IPS-NIHi7 (cell line): ENCODE measurements at regions not wholly inside any gene's neighbourhood (a gene's known extent, or its start where the extent isn't known, plus 50 kb on each side); places are given as distances from the start of the nearest gene placed in this dataset.
"Not testable (repeated sequence)": the region's sequence is repeated elsewhere in the genome, so short reads cannot be mapped to it uniquely, and the experiment has no call there.

ENCODE experiments used
- DNase-seq: peaks from one replicate; pipeline ENCODE4 v3.0.0; 2012; ENCODE audit warnings: mixed read lengths; ENCODE audit errors: extremely low spot score

DNA sequence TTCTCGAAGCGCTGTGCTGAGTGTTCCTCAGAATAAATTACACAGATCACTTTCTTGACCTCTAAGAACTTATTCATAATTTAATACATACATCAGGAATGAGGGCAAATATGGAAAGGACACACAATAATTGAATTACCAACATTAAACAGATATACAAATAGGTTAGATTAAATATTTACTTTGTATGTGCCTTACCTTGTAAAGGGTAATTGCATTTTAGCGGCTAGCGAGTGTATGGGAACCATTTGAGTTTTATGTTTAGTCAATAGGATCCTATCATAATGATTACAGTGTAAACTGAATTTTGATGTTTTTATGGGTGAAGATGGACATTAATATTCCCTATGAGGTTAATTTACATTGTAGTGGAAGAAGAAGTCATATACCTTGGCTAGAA is 1187.1 kb upstream of the WWC1 start:
- no peak for DNase-seq

DNA sequence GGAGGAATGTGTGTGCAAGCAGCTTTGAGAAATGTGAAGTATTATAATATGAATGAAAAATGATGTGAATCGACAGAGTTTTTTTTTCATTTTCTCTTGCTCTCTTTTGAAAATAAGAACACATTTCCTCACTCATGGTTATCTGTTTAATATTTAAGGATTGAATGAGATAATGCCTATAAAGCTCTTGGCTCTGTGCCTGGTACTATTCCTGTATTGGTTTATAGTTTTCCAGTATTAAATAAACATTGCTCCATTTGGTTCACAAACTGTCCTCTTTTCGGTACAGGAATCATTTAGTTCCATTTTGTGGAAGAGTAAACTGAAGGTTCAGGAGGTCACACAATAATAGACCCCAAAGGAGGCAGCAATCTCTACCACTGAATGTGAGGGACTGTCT is 1185.5 kb upstream of the WWC1 start:
- no peak for DNase-seq

DNA sequence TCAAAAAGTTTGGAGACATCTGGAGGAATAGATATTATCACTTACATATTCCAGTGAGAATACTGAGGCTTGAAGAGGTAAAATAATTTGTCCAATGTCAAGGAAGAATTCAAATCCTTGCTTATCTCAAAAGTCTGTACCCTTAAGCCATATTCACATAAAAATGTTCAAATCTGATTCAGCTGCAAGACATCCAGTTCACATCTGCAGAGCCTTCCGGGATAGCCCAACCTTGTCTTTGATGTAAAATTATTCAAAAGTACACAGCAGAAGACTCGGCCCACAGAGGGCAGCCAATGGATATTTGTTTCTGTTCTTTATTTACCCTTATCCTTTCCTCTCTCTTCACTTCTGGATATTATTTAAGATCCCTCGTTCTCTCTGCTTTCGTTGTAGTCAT is 1183.8 kb upstream of the WWC1 start:
- DNase-seq, result no peak

DNA sequence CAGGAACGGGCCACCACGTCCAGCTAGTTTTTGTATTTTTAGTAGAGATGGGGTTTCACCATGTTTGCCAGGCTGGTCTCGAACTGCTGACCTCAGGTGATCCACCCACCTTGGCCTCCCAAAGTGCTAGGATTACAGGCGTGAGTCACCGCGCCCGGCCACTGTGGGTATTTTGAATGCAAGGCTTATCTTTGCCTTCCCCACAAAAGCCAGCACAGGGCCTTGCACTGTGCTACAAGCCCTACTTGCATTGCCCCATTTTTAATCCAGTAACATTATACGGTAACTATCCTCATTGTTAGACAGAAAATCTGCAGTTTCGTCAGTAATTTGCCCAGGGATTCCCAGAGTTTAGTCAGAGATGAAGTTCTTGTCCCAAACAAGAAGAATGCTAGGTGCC is 1183.2 kb upstream of the WWC1 start:
- DNase-seq, result not testable (repeated sequence)

DNA sequence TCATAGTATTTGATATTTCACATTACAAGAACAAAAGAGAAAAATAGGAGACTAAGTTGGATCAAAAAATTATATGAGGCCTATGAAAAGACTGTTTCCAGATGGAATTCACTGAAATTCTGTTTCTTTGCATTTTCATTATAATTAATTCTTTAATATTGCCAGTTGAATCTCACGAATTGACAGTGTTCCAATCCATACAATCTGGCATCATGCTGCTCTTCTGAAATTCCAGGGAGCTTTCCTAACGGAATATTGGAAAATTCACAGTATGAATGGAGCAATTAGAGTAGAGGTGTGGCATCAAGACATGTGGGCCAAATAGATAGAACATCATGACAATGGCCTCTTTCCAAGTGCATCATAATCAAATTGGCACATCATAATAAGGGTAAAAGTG is 1178.9 kb upstream of the WWC1 start:
- DNase-seq, result no peak

DNA sequence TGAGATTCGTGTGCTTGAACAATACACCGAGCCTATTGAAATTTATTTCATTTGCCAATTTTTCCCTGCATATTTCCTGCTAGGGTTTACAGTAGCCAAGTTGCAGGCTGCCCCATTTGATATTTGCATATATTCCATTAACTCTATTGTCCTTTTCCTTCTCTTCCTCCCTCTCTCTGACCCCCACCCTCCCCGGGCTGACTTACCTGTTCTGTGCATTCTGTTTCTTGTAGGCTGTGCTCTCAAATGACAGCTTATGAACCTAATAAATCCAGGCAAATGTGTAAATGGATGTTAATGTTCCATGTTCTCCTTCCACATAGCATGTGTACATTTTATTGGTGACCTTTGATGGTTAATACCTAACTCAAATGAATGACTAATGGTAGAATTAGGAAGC is 1169.2 kb upstream of the WWC1 start:
- no peak for DNase-seq

DNA sequence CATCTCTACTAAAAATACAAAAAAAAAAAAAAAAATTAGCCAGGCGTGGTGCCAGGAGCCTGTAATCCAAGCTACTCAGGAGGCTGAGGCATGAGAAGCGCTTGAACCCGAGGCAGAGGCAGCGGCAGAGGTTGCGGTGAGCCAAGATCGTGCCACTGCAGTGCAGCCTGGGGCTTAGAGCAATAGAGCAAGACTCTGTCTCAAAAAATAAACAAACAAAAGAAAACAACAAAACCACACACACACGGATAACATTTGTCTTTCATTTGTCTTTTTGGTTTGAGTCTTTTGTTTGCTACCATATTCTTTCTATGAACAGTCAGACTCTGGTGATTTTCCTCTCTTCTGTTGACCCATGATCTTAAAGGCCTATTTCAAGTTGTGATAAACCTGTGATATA is 1168.3 kb upstream of the WWC1 start:
- no peak for DNase-seq

DNA sequence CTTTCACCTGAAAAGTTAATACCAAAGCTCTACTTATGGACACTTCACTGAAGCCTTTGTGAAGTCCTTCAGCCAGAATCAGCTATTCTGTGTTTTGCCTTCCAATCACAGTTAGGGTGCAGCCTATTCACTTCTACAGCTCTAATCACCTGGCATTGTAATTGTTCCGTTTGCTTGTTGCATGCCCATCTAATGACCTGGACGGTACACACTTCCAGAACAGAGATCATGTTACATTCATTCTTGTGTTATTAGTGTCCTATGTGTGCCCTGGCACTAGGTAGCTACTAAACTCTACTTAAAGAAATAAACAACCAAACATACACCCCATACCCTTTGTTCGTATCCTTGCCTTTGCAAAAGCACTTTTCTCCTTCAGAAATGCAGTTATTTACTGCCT is 1162.9 kb upstream of the WWC1 start:
- no peak for DNase-seq

DNA sequence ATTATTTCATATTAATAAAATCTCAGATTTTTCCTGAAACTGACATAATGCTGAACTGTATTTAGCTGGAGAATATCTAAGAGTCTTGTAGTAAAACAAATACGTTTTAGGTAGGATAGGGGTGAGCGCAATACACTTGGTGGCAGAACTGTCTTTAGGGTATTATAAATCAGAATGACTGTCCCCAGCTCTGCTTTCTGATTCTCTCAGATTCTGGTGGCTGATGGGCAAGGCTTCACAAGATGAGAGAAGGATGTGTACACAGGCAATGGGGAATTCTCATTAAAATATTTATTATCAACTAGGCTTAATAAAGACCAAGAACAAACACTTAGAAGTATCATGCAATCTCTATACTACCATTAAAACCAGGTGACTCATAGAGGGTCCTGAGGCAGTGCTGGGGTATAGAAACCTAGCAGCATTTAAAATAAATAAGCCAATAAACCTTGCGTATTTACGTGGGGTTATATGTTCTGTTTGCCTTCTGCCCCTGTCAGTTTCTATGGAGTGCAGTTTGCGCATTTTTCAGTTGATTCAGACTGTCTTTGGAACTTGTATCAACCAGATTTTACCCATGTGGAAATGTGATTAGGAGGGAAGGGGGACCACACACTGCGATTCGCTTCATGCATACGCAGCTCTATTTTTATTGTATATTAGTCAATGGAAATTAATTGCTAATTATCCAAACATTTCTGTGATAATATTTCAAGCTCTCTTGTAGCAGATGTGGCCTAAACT is 1150.7 kb upstream of the WWC1 start:
- DNase-seq, result no peak

DNA sequence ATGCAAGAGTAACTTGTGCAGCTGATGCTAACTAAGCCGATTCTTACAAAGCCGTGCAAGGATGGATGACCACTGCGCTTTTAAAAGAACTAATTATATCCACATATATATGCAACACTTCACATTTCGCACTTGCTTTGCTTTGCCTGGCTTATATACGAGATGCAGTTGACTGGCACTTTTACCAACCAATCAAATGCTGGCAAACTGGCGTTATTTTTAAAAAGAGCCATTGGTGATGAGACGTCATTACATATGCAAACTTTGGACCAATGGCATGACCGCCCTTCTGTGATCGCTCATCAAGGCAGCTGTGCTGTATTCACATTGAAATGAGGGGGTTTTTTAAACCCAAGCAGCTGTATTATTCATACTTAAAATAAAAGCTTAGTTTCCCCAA is 1147.7 kb upstream of the WWC1 start:
- no peak for DNase-seq

DNA sequence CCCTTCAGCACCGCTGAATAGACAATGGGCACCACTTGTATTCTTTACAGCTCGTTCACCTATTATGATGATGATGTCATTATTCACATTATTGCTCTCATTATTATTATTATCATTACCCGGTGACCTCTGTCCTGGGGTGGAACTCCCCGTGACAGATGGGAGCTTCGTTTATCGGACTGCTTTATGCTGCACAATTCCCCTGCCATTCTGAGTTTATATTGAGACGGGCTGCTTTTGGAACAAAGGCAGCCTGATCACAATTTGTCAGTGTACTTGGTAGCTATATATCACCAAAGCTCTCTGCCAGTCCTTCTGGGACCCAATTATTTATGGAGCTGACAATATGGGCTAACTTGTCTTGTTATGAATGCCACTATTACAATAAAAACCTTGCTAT is 1145.6 kb upstream of the WWC1 start:
- no peak for DNase-seq

DNA sequence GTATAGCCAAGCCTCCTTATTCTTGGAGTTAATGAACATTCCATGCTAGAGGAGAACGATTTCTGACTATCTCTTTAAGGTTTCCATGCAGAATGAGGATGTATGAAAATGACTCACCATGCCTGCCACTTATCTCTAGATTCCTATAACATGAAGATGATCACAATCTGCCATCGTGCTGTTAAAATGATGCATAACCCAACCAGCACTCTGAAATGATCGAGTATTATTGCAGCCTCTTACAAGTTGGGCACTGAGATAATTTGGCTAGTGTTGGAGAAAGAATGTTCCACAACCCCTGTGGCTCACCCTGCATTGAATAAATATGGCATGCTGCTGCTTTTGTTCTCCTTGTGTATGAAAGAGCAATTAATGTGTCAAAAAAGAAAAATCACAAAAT is 1143.6 kb upstream of the WWC1 start:
- no peak for DNase-seq

DNA sequence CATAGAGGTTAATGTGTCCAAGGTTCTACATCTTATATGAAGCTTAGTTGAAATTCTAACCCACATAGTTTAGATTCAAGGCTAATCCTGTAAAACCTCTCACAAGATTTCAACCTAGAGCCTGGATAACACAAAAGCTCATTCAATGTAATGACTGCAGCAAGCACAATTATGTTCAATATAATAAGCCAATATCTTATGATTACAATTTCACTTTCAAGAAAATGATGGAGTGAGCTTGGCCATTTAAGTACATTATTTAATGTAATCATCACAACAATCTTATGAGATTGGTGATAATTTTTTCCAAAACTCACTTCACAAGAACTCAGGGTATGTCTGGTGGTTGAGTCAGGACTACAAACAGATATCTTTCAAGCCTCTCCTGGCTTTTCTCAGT is 1140.8 kb upstream of the WWC1 start:
- no peak for DNase-seq

DNA sequence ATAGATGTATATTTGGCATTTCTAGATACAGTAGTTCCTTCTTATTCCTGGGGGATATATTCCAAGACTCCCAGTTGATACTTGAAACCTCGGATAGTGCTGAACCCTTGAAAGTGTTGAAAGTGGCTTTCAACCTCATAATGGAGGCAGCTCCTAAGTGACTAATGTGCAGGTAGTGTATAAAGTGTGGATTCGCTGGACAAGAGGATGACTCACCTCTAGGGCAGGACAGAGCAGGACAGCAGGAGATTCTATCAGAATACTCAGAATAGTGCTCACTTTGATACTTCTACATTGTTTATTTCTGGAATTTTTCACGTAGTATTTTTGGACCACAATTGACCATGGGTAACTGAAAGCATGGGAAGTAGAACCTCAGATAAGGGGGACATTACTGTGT is 1138.9 kb upstream of the WWC1 start:
- DNase-seq, result no peak

DNA sequence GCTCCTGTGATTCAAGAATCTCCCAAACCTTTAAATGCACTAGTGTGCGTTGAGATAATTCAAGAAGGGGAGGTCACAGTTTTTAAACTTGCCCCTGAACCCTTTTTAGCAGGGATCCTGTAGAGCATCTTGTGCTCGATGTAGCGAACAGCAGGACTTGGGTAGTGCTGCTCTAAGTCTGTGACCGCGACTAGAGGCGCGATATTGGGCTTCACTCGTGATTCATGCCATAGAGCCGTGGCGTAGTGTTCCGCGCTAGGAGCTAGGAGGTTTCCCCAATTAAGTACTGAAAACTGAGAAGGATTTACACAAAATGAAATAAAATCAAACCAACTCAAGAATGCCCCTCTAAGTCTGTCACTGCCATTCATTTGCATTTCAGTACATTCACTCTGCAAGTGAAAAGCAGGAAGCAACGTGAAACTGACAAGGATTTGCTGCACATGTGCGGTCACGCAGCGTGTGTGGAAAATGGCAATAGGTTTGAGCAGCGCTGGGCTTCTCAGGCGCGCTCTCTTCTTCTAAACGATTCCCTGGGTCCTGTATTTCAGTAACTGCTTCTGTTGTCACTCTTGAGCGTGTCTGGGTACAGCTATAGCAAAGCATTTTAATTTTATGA is 1135.9 kb upstream of the WWC1 start:
- DNase-seq, result no peak

DNA sequence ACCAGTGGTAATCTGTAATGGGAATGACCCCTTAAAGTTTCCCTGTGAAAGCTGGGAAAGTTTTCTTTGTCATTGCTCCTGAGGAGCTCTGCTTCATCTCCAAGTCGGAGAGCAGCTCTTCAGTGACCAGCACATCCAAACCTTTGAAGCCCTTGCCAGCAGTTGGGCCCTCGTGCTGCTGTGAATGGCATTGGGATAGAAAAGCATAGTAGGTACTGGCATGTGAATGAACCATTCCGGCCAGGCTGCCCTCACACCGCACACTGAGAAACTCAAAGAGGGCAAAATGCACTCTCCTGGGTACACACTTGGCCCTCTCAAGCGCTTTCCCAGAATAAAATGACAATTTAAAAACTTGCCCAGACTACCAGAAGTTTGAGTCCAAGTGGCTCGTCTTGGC is 1135.0 kb upstream of the WWC1 start:
- DNase-seq, result no peak

DNA sequence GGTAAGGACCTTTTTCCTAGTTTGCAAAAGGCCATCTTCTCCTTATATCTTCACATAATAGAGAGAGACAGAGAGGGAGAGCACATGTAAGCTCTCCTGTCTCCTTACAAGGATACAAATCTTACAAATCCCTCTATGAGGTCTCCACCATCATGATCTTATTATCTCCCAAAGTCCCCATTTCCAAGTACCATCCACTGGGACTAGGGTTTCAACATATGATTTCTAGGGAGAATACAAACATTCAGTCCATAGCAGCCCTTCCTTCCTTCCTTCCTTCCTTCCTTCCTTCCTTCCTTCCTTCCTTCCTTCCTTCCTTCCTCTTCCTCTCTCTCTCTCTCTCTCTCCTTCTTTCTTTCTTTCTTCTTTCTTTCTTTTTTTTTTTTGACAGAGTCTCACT is 1132.9 kb upstream of the WWC1 start:
- no peak for DNase-seq

DNA sequence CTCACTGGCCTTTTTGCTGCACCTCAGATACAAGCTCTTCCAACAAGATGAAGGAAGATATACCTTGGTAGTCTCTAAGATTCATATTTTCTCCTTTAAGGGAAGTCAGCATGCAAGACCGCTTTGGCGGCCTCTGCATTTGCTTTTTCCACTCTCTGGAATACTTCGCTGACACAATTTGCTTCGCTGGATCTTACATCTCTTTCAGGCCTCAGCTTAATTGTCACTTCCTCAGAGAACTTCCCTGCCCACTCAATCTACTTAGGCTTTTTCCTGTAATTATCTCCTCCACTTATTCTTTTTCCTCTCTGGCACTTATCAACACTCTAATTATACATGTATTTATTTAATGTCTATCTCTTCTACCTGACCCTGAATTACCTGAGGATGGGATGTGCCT is 1131.1 kb upstream of the WWC1 start:
- no peak for DNase-seq

DNA sequence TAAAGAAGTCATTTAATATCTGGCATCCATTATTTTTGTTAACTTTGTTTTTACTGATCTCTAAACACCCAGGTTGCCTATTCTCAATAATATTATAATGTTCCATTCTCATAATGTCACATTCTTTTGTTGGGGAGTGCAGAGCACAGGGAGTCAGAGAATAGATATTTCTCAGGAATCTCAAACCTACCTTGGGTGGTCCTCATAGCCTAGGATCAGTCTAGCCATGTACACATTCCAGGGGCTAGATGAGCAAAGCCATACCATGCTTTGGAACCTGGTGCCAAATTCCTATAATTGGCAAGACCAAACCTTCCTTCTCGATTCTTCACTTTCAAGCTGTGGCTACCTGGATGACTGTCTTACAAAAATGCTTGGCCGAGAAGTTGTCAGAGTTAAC is 1124.7 kb upstream of the WWC1 start:
- DNase-seq, result no peak

DNA sequence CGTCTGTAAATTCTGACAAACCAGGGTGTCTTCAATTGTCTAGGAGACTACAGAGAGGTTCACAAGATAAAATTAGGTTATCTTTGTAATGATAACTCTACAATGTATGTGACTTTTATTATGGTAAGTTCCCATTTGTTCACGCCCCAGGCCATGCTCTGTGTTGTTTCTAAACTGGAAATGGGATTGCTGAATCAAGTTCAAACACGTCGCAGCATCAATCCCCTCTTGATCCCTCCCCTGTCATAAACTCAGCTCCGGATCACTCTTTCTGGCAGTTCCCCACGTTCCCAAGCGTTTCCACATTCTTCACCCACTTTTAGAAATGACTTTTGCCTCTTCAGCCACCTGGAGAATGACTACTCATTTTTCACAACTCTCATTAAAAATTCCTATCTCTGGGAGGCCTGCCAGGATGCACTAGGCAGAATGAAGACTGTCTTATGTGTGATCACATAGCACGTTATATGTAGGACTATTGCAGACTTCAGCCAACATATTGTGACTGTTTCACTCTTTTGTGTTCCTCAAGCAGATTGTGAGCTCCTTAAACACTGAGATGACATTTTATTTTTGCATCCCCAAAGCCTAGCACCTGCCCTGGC is 1124.2 kb upstream of the WWC1 start:
- DNase-seq, result no peak

DNA sequence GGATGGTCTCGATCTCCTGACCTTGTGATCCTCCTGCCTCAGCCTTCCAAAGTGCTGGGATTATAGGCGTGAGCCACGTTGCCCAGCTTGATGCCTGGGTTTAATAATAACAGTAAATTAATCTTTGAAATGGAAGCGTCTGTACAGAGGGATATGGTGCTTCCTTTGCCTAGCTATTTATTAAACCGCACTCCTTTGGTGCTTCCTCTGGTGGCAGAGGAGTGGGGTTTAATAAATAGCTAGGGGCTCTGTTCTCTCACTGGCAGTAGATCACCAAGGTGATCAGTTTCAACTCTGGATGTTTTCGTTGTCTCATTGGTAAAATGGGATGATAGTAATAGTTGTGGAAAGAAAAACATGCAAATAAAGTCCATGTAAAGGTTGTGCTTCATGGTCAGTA is 1122.5 kb upstream of the WWC1 start:
- no peak for DNase-seq

DNA sequence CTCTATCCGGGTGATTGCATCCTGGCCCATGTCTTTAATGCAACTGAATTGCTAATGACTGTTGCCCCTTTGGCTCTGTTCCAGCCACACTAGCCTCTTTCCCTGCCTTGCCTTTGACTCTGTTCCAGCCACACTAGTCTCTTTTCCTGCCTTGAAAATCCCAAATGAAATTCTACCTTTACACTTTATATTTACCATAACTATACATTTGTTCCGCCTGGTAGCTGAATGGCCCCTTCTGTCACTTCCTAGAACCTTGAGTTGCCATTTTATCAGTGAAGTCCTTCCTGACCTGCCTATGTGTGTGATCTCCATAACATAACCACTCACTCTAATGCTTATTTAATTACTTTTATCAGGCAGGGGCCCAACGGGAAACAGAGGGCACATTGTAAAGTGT is 1120.4 kb upstream of the WWC1 start:
- no peak for DNase-seq

DNA sequence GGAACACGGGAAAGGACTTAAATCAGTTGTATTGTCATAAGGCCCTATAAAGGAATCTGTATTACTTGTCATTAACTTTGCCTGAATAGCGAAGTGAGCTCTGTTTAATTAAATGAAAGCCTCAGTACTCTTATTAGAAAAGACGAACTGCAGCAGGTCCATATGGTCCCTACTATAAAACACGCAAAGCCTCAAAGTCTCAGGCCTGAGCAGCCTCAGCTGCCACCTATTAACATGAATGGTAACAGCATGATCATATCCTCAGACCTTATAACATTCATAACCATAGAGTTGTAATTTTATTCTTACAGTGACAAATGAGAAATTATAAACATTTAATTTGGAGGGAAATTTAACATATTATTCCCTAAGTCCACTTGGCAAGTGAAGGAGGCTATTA is 1113.7 kb upstream of the WWC1 start:
- no peak for DNase-seq

DNA sequence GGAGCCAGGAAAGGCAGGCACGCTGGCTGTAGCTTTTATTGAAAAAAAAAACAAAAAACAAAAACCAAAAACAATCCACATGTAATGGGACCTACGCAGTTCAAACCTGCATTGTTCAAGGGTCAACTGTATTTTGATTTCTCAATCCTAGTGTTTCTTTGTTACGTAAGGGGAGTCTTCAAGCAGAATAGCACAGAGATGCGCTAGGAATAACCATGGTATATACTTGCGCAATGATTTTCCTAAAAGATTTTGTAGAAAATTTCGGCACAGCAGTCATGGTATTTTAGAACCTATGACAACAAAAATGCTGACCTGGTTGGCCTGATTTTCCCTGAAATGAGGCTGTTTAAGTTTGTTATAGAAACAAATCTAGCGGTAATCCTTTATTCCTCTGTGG is 1110.5 kb upstream of the WWC1 start:
- no peak for DNase-seq
